ENCODE measurements at regions not wholly inside any gene's neighbourhood (a gene's known extent, or its start where the extent isn't known, plus 50 kb on each side); places are given as distances from the start of the nearest gene placed in this dataset.

GRCh38 chr1:70866542-70867264, 180.9 kb downstream of the PTGER3 start:
- Histone ChIP-seq H3K79me2 (ENCODE audit: control insufficient read depth, insufficient read depth, low read length) (no peaks in the 10 kb centered on the region), H3K27ac (ENCODE audit: control insufficient read depth, insufficient read depth, low read length) (no peak overlapping the region), H3K4me2 (ENCODE audit: control insufficient read depth, extremely low read depth, insufficient read depth, low read depth, low read length) (no peak overlapping the region), H3K27me3 (ENCODE audit: control insufficient read depth, extremely low read depth, insufficient read depth, low read length) (no peaks in the 10 kb centered on the region), H3K9ac (ENCODE audit: control insufficient read depth, extremely low read depth, insufficient read depth, low read length) (no peak overlapping the region), H3K4me1 (ENCODE audit: control insufficient read depth, extremely low read depth, insufficient read depth, low read length) (no peaks in the 10 kb centered on the region), H3K4me3 (ENCODE audit: control insufficient read depth in 2 of 3, extremely low read depth in 1 of 3, insufficient read depth in 2 of 3, low read depth in 1 of 3, low read length in 3 of 3) (no peak overlapping the region), H2AFZ (ENCODE audit: control insufficient read depth, low read length) (no peak overlapping the region), H3K9me3 (ENCODE audit: control insufficient read depth, low read depth, low read length) (no peaks in the 10 kb centered on the region), H4K20me1 (ENCODE audit: control insufficient read depth, extremely low read depth, insufficient read depth, low read length) (no peaks in the 10 kb centered on the region), H3K36me3 (ENCODE audit: control insufficient read depth in 2 of 2, extremely low read depth in 1 of 2, insufficient read depth in 2 of 2, low read length in 2 of 2) (no peaks in the 10 kb centered on the region), H3K9me1 (ENCODE audit: control insufficient read depth, extremely low read depth, insufficient read depth, low read length) (no peaks in the 10 kb centered on the region)
- no peak for FAIRE-seq
- TF ChIP-seq CTCF (optimal IDR thresholded peaks at IDR 0.05 in 1 of 3, IDR thresholded peaks at IDR 0.05 in 1 of 3, conservative IDR thresholded peaks at IDR 0.05 in 1 of 3; ENCODE audit: extremely low read depth in 1 of 3, insufficient read depth in 2 of 3, low read length in 3 of 3), result peak in 2 of 3 experiments; percentile 43 to 56
- TF ChIP-seq EZH2 (IDR thresholded peaks at IDR 0.05; ENCODE audit: low read length), result no peak
- dilution Hi-C loops (cut with MboI; ENCODE audit: extremely low pct_ligation_motif_present, low sequenced_read_pairs), result no loop called here
- no peak for DNase-seq (ENCODE audit: low read depth, low spot score)

GRCh38 chr1:70871790-70872189, 175.8 kb downstream of the PTGER3 start:
- Histone ChIP-seq H3K9me1 (ENCODE audit: control insufficient read depth, extremely low read depth, insufficient read depth, low read length) (no peaks in the 10 kb centered on the region), H3K4me3 (ENCODE audit: control insufficient read depth in 2 of 3, extremely low read depth in 1 of 3, insufficient read depth in 2 of 3, low read depth in 1 of 3, low read length in 3 of 3) (no peak overlapping the region), H2AFZ (ENCODE audit: control insufficient read depth, low read length) (no peak overlapping the region), H3K27me3 (ENCODE audit: control insufficient read depth, extremely low read depth, insufficient read depth, low read length) (no peaks in the 10 kb centered on the region), H3K9me3 (ENCODE audit: control insufficient read depth, low read depth, low read length) (no peaks in the 10 kb centered on the region), H3K9ac (ENCODE audit: control insufficient read depth, extremely low read depth, insufficient read depth, low read length) (no peak overlapping the region), H3K4me2 (ENCODE audit: control insufficient read depth, extremely low read depth, insufficient read depth, low read depth, low read length) (no peak overlapping the region), H3K79me2 (ENCODE audit: control insufficient read depth, insufficient read depth, low read length) (no peaks in the 10 kb centered on the region), H4K20me1 (ENCODE audit: control insufficient read depth, extremely low read depth, insufficient read depth, low read length) (no peaks in the 10 kb centered on the region), H3K4me1 (ENCODE audit: control insufficient read depth, extremely low read depth, insufficient read depth, low read length) (peaks cover 20% of the 10 kb centered on the region), H3K27ac (ENCODE audit: control insufficient read depth, insufficient read depth, low read length) (no peak overlapping the region), H3K36me3 (ENCODE audit: control insufficient read depth in 2 of 2, extremely low read depth in 1 of 2, insufficient read depth in 2 of 2, low read length in 2 of 2) (no peaks in the 10 kb centered on the region)
- TF ChIP-seq CTCF (optimal IDR thresholded peaks at IDR 0.05 in 1 of 3, IDR thresholded peaks at IDR 0.05 in 1 of 3, conservative IDR thresholded peaks at IDR 0.05 in 1 of 3; ENCODE audit: extremely low read depth in 1 of 3, insufficient read depth in 2 of 3, low read length in 3 of 3) (no peak), EZH2 (IDR thresholded peaks at IDR 0.05; ENCODE audit: low read length) (no peak)
- dilution Hi-C loops (cut with MboI; ENCODE audit: extremely low pct_ligation_motif_present, low sequenced_read_pairs), result no loop called here
- no peak for DNase-seq (ENCODE audit: low read depth, low spot score)
- no peak for FAIRE-seq
